ENCODE measurements at regions not wholly inside any gene's neighbourhood (a gene's known extent, or its start where the extent isn't known, plus 50 kb on each side); places are given as distances from the start of the nearest gene placed in this dataset.
"Not testable (repeated sequence)": the region's sequence is repeated elsewhere in the genome, so short reads cannot be mapped to it uniquely, and the experiment has no call there.

GRCh38 chr7:94154182-94154581 lies 150.0 kb upstream of the BET1 start:
- no peak for DNase-seq
- no peaks in the 10 kb centered on the region for H3K27me3 ChIP-seq
- H3K9me3 ChIP-seq = no peaks in the 10 kb centered on the region
- TF ChIP-seq POLR2AphosphoS5 (IDR thresholded peaks at IDR 0.05) = no peak
- TF ChIP-seq, protein P1, sequence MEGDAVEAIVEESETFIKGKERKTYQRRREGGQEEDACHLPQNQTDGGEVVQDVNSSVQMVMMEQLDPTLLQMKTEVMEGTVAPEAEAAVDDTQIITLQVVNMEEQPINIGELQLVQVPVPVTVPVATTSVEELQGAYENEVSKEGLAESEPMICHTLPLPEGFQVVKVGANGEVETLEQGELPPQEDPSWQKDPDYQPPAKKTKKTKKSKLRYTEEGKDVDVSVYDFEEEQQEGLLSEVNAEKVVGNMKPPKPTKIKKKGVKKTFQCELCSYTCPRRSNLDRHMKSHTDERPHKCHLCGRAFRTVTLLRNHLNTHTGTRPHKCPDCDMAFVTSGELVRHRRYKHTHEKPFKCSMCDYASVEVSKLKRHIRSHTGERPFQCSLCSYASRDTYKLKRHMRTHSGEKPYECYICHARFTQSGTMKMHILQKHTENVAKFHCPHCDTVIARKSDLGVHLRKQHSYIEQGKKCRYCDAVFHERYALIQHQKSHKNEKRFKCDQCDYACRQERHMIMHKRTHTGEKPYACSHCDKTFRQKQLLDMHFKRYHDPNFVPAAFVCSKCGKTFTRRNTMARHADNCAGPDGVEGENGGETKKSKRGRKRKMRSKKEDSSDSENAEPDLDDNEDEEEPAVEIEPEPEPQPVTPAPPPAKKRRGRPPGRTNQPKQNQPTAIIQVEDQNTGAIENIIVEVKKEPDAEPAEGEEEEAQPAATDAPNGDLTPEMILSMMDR (IDR thresholded peaks at IDR 0.05) = no peak
- TF ChIP-seq POLR2A (IDR thresholded peaks at IDR 0.05) = no peak
- TF ChIP-seq EP300 (IDR thresholded peaks at IDR 0.05) = no peak
- H3K27ac ChIP-seq = no peak overlapping the region
- no peak overlapping the region for H3K4me3 ChIP-seq
- no peaks in the 10 kb centered on the region for H3K4me1 ChIP-seq
- no peaks in the 10 kb centered on the region for H3K36me3 ChIP-seq
- intact Hi-C loops (cut with DNase I; ENCODE audit: low total_unique reads) = no loop called here

GRCh38 chr7:94154858-94155257 lies 150.7 kb upstream of the BET1 start:
- H3K36me3 ChIP-seq = no peaks in the 10 kb centered on the region
- H3K4me3 ChIP-seq = no peak overlapping the region
- DNase-seq = no peak
- intact Hi-C loops (cut with DNase I; ENCODE audit: low total_unique reads) = no loop called here
- no peak for TF ChIP-seq EP300 (IDR thresholded peaks at IDR 0.05)
- no peak for TF ChIP-seq POLR2A (IDR thresholded peaks at IDR 0.05)
- TF ChIP-seq, protein P1 (IDR thresholded peaks at IDR 0.05) = no peak
- no peak for TF ChIP-seq POLR2AphosphoS5 (IDR thresholded peaks at IDR 0.05)
- H3K9me3 ChIP-seq = no peaks in the 10 kb centered on the region
- H3K27ac ChIP-seq = no peak overlapping the region
- no peaks in the 10 kb centered on the region for H3K4me1 ChIP-seq
- WGBS, 5 donors = 19 to 37% (median 29%) methylated on average over 3 of the region's 3 CpGs
- no peaks in the 10 kb centered on the region for H3K27me3 ChIP-seq

GRCh38 chr7:94157659-94158306 lies 153.6 kb upstream of the BET1 start:
- 71 to 86% (median 80%) methylated on average over 5 of the region's 5 CpGs for WGBS, 5 donors
- H3K9me3 ChIP-seq; H3K4me1 ChIP-seq; intact Hi-C loops (cut with DNase I; ENCODE audit: low total_unique reads); DNase-seq; H3K36me3 ChIP-seq; H3K4me3 ChIP-seq; H3K27me3 ChIP-seq; H3K27ac ChIP-seq: not testable (repeated sequence)

DNA sequence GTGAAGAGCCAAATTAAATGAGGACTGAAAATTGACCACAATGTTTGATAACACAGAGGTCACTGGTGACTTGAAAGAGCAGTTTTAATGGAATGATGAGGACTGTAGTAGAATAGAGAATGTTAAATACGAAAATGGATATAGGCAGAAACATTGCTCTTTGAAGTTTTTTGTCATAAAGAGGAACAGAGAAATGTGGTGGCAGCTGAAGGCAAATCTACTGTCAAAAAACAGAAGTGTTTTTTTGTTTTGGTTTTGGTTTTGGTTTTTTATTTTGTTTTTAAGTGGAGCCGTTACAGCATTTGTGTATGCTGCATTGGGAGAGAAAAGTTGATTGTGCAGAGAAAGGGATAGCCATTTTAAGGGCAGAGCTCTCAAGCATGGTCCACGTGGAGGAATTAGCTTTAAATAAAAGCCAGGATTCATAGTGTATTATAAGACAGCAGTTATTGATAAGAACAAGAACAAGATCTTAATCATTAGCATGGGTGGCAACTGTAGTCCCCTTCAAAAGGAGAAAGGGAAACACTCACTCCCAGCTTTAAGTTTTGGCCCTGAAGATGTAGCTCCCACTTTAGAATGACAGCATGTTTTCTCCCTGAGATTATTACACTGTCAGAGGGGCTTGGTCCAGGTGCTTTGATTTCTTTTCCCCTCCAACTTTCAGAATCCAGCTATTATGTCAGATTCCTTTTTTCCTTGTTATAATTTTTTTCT lies 156.7 kb upstream of the BET1 start:
- Histone ChIP-seq H3K9me3 (no peaks in the 10 kb centered on the region), H3K27ac (peak overlapping the region in 1 of 5 donors; percentile 41), H3K36me3 (no peaks in the 10 kb centered on the region), H3K27me3 (no peaks in the 10 kb centered on the region), H3K4me1 (no peaks in the 10 kb centered on the region), H3K4me3 (no peak overlapping the region)
- 50 to 56% (median 53%) methylated on average over 3 of the region's 3 CpGs for WGBS, 5 donors
- no peak for DNase-seq
- intact Hi-C loops (cut with DNase I; ENCODE audit: low total_unique reads) = no loop called here
- TF ChIP-seq, protein P1 (IDR thresholded peaks at IDR 0.05) = no peak
- TF ChIP-seq POLR2A (IDR thresholded peaks at IDR 0.05) (no peak), POLR2AphosphoS5 (IDR thresholded peaks at IDR 0.05) (no peak), EP300 (IDR thresholded peaks at IDR 0.05) (no peak)

- H3K4me1 ChIP-seq = no peaks in the 10 kb centered on the region
- H3K36me3 ChIP-seq = no peaks in the 10 kb centered on the region
- H3K9me3 ChIP-seq = no peaks in the 10 kb centered on the region
- no peak for DNase-seq
- H3K27me3 ChIP-seq = no peaks in the 10 kb centered on the region
- H3K4me3 ChIP-seq = no peak overlapping the region
- TF ChIP-seq EP300 (IDR thresholded peaks at IDR 0.05) (no peak), POLR2A (IDR thresholded peaks at IDR 0.05) (no peak), POLR2AphosphoS5 (IDR thresholded peaks at IDR 0.05) (no peak)
- TF ChIP-seq, protein P1 (IDR thresholded peaks at IDR 0.05) = no peak
- intact Hi-C loops (cut with DNase I; ENCODE audit: low total_unique reads) = no loop called here
- H3K27ac ChIP-seq = peak overlapping the region in 1 of 5 donors; percentile 41
- WGBS, 5 donors = 58 to 73% (median 63%) methylated on average over 6 of the region's 6 CpGs
Measured at GRCh38 chr7:94161476-94161875, 157.3 kb upstream of the BET1 start.
